GM12878 (cell line): ENCODE measurements at regions not wholly inside any gene's neighbourhood (a gene's known extent, or its start where the extent isn't known, plus 50 kb on each side); places are given as distances from the start of the nearest gene placed in this dataset.

ENCODE experiments used
- CTCF ChIP-seq, 3 experiments: IDR thresholded peaks in 2 of 3; conservative IDR thresholded peaks in 1 of 3; 2 replicates each; pipeline ENCODE4 v1.5.1; 2011; ENCODE audit warnings: low read depth in 3 of 3, low read length in 3 of 3, mild to moderate bottlenecking in 3 of 3, control low read depth in 2 of 3, moderate library complexity in 2 of 3, inconsistent platforms in 1 of 3, mixed read lengths in 1 of 3; ENCODE audit not compliant: control insufficient read depth in 2 of 3, insufficient read depth in 1 of 3; ENCODE audit errors: extremely low read depth in 1 of 3
- EP300 ChIP-seq, 2 experiments: fragments of 150-350 bp in 1 of 2; IDR thresholded peaks; 2 replicates each; pipeline ENCODE4 v1.6.1; 2011 to 2012; ENCODE audit warnings: low read depth in 2 of 2, low read length in 2 of 2, borderline replicate concordance in 1 of 2, improper control_type of control experiment in 1 of 2, inconsistent platforms in 1 of 2; ENCODE audit not compliant: control insufficient read depth in 1 of 2

DNA sequence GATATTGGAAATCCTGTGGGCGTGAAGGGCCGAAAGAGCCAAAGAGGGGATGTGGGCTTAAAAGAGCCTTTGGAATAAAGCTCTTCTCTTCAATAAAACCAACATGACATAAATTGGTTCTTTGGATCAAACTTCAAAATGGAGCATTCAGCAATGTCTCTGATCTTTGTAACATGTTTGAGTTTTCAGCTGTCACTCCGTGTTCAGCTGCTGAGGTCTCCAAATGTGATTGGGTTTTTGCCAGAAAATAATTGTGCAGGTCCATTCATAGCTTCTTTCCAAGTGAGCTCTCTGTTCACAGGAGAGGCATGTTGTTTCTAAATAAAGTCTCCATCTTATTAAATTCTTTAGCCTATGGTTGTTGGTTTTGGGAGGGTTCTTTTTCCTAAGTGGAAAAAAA lies 127.6 kb upstream of the CCDC68 start:
- TF ChIP-seq EP300 (IDR thresholded peaks at IDR 0.05; ENCODE audit: borderline replicate concordance in 1 of 2, control insufficient read depth in 1 of 2, low read depth in 2 of 2, low read length in 2 of 2), result no peak
- no peak for TF ChIP-seq CTCF (IDR thresholded peaks at IDR 0.05 in 2 of 3, conservative IDR thresholded peaks at IDR 0.05 in 1 of 3; ENCODE audit: control insufficient read depth in 2 of 3, extremely low read depth in 1 of 3, insufficient read depth in 1 of 3, low read depth in 3 of 3, low read length in 3 of 3)
